NCI-H524 treated with DMSO at 0.1 percent for 48 hours (cell line): ENCODE measurements at regions not wholly inside any gene's neighbourhood (a gene's known extent, or its start where the extent isn't known, plus 50 kb on each side); places are given as distances from the start of the nearest gene placed in this dataset.

Source experiments
- DNase-seq: peaks from one replicate; lab custom pipeline; 2025; lab: John Stamatoyannopoulos, UW

DNA sequence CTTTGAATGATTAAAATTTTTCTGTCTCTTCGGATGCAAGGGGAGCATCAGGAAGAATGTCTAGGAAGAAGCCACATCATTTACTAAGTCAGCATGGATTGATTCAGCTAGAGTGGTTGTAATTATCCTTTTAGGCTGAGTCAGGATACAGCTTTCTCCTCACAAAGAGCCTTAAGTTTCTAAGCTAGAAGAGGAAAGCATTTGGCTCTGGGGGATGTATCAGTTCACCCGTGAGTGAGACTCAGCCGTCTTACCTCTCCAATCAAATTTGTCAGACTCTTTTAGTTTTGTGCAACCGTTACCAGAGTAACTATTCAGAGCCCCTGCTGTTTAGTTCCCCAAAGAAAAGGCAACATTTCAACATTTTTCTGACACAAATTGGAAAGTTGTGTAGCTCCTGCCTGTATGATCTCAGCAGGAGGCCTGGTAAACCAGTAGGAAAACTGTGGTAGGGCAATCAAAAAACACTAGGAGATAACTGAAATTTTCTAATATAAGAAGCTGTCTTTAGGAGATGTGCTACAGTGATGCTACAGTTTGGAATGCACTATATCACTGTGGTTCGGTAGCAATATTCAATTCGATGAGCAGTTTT lies 432.4 kb upstream of the LUZP2 start:
- no peak for DNase-seq

DNA sequence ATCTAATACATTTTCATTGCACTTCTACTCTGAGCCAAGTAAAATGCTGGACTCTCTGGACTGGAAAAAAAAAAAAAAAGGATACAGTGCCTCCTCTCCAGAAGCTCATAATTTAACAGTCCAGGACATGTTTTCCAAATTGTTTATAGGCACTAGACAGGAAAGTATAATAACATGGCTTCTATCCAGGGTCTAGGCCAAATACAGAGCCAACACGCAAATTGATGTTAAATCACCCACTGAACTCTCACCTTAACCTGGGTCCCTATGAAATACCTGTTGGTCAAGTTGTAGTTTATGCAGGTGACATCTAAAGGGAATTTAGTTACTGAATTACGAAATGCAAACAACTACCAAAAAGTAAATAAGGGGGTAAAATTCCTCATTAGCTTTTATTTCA lies 428.7 kb upstream of the LUZP2 start:
- no peak for DNase-seq

DNA sequence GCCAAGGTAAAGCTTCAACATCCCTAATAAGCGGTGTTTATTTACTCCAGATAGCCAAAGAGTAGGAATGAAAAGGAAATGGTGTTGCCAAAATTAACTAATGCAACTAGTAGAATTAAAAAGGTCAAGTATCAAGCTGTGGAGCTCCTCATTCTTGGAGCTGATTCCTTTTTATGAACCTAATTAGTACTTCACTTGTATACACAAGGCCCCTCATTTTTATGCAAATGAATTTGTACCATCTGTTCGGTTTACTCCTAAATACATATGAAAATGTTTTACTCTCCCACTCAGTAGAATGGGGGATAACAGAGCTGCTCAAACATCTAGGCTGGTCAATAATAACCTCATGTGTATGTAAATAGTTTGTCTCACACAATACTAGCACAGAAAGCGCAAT lies 426.4 kb upstream of the LUZP2 start:
- no peak for DNase-seq

DNA sequence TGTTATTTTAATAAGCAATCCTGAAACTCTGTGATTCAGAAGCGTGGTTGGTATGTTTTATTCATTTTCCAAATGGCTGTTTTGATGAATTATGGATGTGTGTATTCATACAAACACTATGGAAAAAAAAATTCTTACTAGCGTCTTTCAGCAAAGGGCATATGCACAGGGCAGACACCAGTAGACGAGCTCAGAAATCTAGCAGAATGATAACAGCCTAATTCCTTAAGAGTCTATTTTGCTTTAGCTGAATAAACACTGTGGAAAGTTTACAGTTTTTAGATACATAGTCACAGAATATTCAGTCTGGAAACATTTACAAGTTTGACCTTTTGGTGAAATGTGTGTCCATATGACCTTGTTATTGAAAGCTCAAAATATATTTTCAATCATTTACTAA lies 418.8 kb upstream of the LUZP2 start:
- DNase-seq: no peak

DNA sequence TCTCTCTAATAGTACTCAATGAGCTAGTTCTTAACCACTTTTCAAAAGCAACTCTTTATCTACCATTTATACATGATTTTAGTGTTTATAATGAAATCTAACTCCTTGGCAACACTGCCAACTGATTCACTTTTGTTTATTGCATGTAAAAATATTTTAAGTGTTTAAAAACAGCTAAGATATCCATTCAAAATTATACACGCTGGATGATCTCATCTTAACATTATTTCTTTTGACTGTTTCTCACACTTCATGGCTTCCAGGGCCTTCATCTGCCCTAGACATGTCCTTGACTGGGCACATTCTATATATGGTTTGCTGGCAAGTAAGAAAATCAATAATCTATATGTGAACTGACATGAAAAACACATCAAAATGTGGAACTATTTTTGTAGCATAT lies 414.6 kb upstream of the LUZP2 start:
- no peak for DNase-seq

DNA sequence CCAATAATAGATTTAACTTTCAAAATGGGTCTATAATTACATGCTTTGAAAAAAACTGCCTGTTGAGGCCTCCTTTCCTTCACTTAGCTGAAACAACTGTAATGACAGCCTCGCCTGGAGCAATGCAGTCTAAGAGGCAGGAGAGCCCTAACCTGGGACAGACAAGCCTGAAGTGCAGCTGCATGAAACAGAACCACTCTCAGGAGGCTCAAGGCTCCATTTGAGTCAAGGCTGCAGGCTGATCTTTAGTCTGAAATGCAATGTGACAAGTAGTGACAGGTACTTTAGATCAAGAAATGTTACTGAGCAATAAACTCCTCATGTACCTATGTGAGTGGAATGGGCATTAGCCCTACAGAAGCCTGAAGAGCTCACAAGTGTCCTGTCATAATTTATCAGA lies 414.0 kb upstream of the LUZP2 start:
- DNase-seq: no peak

DNA sequence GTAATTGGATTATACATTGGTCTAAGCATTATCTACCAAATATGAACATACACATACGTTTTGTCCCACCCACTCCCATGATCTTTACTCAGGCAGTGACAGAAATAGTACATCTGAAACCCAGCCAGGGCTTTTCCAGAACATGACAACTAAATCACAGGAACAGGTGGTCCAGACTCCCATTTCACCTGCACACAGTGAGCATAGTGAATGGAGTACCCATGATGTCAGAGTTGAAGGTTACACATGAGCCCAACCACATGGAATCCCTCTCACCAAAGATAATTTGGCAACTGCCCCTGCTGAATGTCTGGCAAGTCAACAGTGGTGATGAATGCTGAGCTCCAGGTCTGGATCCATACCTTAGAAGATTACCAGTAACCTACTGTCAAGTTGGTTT lies 411.9 kb upstream of the LUZP2 start:
- DNase-seq: no peak

DNA sequence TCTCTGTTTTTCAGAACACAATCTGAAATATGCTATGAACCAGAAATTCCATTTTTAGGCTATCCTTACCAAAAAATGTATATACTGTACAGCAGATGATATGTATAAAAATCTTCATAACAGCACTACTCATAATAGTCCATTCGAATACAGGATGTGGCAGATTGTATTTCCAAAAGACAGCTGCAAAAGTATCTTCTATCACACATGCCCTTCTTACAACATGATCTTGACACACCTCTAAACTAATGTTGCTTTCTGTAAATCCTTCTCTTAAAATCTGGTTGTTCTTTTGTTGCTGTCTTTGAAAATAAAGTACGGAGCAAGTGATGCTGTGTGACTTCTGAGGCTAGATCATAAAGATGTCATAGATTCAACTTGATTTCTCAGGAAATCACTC lies 409.9 kb upstream of the LUZP2 start:
- no peak for DNase-seq

DNA sequence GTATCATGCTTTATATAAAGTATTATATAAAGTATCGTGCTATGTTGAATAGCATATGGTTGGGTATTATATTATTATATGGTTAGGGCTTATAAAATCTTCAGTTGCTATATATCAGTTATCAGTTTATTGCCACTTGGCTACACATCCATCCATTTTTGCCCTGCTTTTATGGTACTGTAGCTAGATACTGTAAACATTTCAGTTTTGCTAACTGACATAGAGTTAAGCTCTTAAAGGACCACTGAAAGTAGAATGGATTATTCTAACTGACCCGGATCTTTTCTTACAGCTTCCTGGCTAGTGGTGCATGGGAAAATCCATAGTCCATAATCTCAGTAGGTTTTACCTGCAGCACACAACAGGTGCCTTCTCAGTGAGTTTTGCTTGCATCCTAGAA lies 405.3 kb upstream of the LUZP2 start:
- no peak for DNase-seq

DNA sequence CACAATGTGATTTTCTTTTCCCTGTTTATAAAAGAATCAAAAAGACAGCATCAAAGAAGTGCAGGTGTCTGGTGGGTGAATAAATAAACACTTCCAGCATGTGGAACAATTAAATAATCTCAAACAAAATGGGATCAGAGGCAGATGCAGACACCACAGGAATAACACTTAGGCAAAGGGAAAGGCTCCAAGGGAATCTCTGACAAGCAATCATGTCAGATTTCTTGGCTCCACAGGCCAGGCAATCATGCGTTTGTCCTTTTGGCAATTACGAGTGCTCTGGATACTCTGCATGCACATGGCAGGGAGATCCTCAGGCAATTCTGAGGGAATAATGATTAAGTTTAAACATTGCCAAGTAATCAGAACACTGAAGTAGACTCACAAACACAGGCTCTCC lies 403.5 kb upstream of the LUZP2 start:
- DNase-seq: no peak

DNA sequence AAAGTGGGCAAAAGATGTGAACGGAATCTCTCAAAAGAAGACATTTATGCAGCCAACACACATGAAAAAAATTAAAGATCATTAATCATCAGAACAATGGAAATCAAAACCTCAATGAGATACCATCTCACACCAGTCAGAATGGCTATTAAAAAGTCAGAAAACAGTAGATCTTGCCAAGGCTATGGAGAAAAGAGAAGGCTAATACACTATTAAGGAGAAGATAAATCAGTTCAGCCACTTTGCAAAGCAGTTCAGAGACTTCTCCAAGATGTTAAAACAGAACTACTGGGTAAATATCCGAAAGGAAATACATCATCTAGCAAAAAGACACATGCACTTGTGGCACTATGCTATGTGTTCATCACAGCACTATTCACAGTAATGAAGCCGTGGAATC lies 388.2 kb upstream of the LUZP2 start:
- no peak for DNase-seq

DNA sequence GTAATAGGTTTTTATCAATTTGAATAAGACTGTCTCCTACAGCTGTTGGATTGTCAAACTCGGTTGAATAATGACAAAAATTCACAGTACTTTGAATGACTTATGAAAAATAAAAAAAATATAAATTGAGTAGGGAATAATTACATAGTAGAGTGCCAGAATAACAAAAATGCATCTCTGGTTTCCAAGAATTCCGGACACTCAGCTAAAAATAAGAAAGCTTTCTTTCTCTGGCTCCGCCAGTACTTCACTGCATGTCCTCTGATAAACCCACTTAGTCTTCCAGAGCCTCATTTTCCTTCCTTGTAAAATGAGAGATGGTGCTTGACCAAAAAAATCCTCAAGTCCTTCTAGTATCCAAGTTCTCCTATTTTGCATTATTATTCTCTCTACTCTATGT lies 374.6 kb upstream of the LUZP2 start:
- no peak for DNase-seq

DNA sequence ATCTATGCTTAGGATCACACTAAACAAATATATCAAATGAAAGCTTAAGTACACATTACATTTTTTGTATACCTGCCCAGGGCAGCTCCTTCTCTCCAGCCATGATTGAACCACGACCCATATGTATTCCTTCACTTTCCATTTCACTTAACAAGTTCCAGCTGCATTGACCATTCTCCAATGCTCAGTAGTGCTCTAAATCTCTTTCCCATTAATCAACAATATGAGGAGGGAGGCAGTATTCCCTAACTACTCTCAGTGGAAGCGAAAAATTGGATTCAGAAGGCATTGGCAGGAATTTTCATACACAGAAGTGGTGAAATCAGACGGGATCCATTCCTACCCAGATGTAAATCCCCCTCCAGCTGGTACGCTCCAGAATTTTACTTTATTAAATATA lies 372.0 kb upstream of the LUZP2 start:
- no peak for DNase-seq

DNA sequence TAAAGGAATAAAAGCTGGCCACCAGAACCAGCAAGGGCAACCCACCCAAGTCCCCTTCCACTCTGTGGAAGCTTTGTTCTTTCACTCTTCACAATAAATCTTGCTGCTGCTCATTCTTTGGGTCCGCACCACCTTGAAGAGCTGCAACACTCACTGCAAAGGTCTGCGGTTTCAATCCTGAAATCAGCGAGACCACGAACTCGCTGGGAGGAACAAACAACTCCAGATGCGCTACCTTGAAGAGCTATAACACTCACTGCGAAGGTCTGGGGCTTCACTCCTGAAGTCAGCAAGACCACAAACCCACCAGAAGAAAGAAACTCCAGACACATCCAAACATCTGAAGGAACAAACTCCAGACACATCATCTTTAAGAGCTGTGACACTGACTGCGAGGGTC lies 365.2 kb upstream of the LUZP2 start:
- no peak for DNase-seq

DNA sequence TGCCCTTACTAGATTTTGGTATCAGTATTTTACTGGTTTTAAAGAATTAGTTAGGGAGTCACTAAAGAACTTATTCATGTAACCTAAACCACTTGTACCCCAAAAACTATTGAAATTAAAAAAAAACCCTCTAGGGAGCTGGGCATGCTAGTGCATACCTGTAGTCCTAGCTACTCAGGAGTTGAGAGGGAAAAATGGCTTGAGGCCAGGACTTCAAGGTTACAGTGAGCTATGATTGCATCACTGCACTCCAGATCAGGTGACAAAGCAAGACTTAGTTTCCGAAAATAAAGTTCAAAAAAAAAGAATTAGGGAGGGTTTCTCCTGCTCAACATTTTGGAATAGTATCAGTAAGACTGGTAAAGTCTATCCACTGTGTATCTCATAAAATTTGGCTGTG lies 364.4 kb upstream of the LUZP2 start:
- DNase-seq: no peak

DNA sequence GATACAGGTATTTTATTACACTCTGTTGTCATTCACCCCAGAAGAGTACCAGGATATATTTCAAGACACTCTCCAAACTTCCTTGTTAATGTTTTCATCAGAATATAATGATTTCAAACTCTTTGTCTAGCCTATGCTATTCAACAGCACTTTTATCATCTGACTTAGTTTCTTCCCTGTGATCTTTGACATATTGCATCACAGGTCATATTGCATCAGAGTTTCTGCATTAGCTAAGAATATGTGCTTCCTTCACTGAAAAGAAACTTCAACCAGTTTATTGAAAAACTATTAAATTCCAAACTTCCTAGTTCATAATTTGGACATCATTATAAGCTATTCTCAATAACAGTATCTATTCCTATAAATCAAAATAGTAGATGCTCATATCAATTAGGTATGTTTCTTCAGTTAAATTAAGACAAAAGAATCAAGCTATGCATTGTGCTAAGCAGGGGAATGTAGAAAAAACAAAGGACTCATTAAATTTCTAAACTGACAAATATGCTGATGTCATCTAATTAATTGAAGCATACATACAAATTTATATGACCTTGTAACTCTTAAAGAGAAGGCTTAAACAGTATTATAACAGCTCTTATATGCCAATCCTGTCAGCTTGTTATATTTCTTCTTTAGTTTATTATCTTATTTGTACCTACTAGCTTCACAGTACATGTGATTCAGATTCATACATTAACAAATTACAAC lies 361.8 kb upstream of the LUZP2 start:
- no peak for DNase-seq

DNA sequence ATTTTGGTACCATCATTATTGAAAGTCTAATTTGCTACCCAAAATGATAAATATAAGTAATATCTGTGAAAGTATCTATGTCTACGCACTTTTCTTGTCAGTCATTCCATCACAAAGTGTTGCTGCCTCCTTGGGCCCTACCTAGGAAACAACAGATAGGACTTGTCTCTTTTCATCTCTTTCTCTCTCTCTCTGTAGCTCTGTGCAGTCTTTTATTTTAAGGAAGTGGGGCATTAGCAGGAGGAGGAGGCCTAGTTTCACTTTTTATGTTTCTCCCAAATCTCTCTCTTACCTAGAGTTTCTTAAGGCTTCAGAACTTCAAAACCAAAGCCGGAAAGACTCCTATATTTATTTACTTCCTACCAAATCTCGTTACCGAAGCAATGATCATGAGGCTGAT lies 354.8 kb upstream of the LUZP2 start:
- DNase-seq: no peak

DNA sequence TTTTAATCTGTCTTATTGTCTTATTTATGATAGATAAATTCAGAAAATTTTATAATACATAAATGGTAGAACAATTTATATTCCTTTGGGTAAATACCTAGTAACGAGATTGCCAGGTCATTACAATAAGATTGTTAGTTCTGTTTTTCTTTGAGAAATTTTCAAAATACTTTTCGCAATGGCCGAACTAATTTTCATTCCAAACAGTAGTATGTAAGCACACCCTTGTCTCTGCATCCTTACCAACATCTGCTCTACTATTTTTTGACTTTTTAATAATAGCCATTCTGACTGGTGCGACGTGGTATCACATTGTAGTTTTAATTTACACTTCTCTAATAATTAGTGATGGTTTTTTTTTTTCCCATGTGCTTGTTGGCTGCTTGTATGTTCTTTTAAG lies 351.4 kb upstream of the LUZP2 start:
- DNase-seq: no peak

DNA sequence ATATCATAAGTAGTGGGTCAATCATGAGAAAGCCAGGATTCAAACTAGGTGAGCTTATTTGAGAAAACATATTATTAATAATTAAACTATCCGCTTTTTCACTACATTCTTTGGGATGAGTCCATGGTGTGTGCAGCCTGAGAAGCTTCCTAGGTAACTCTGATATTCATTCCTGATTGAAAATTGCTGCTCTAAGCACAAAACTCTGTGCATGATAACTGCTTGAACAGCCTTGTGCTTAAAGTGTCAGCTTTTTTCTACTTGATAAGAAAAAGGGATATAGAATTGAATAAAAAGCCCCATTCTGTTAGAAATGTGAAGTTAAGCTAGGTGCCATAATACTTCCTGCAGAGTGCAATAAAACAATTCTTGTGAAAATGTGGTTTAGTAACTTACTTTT lies 343.5 kb upstream of the LUZP2 start:
- no peak for DNase-seq

DNA sequence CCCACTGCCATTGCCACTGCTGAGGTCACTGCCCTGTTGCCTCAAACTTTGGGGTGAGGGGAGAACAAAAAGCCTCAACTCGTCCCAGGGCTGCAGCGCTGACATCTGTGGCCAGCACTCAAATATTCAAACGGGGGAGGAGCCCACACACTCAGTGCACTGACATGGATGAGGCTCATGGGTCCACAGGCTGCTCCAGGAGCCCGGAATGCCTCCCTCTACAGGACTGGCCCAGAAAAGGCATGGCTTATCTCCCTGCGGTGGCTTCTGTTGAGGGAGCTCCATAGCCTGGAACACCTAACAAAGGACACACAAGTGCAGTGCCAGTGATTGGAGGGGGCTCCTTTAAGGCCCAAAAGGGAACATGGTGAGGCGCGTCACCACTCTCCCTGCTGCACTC lies 341.1 kb upstream of the LUZP2 start:
- DNase-seq: no peak

DNA sequence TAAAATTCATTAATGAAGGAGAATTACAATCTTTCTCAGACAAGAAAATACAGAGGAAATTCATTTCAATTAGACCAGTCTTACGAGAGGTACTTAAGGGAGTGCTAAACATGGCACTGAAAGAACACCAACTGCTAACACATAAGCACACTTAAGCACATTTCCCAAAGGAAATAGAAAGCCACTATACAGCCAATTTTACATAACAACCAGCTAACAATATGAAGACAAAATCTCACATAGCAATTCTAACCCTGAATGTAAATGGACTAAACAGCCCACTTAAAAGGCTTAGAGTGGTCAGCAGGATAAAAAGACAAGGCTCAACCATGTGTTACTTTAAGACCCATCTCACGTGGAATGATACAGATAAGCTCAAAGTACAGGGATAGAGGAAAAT lies 339.5 kb upstream of the LUZP2 start:
- DNase-seq: no peak

DNA sequence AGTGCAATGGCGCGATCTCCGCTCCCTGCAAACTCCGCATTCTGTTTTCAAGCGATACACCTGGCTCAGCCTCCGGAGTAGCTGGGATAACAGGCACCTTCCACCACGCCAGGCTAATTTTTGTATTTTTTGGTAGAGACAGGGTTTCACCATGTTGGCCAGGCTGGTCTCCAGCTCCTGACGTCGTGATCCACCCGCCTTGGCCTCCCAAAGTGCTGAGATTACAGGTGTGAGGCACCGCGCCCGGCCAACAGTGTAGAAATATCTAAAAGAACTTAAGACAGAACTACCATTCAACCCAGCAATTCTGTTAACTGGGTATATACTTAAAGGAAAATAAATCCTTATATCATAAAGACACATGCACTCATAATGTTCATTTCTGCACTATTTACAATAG lies 335.3 kb upstream of the LUZP2 start:
- DNase-seq: no peak

DNA sequence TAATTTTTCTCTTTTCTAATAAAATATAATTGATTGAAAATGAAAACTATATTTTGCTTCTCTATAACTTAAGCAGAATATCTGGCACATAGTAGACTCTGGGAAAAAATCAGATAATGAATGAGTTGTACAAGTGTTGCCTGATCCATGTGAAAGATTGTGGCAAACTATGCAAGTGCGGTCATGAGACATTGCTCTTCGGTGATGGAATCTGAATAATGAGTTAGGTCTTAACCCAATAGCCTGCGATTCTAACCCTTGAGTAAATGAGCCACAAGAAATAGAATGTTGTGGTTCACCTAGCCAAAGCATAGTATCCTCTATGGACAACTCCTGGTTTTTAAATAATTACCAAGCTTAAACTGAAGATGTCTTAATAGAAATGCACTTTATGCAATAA lies 333.7 kb upstream of the LUZP2 start:
- no peak for DNase-seq

DNA sequence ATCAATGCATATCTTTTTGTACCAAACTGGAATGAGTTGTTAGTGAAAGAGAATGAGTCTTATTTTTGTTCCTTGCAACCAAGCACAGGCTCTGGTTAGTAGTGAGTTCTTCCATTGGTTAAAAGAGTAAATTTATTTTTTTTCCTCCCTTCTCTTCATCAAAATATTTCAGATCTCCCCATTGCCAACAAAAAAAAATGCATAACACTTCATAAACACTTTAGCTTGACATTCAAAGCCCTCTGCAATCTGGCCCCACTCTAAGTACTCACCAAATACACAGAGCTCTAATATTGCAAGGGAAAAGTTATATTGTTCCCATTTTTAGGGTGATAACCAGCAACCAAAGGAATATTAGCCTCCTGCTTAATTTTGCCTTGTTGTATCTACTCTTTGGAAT lies 333.0 kb upstream of the LUZP2 start:
- no peak for DNase-seq
